Sigmoid colon (tissue), 6 donors: ENCODE measurements at regions not wholly inside any gene's neighbourhood (a gene's known extent, or its start where the extent isn't known, plus 50 kb on each side); places are given as distances from the start of the nearest gene placed in this dataset.
A peak's percentile ranks its signal among the peaks of the same experiment; 100 is the strongest.

Experiments used
- DNase-seq: peaks from one replicate; pipeline ENCODE4 v3.0.0-alpha.2; 2019
- H3K27ac ChIP-seq, 4 donors: fragments of 200-600 bp; sonication (generic); one replicate each; pipeline ENCODE4 v1.5.1; 2016 to 2019; ENCODE audit warnings: mild to moderate bottlenecking in 1 of 4
- H3K27me3 ChIP-seq, 3 donors: fragments of 200-600 bp; sonication (generic); one replicate each; pipeline ENCODE4 v1.5.1; 2019; ENCODE audit warnings: mild to moderate bottlenecking in 1 of 3
- H3K36me3 ChIP-seq, 4 donors: fragments of 200-600 bp; sonication (generic); one replicate each; pipeline ENCODE4 v1.5.1; 2016 to 2019
- H3K4me1 ChIP-seq, 4 donors: fragments of 200-600 bp; sonication (generic); one replicate each; pipeline ENCODE4 v1.5.1; 2017 to 2019
- H3K4me3 ChIP-seq, 4 donors: fragments of 200-600 bp; sonication (generic); one replicate each; pipeline ENCODE4 v1.5.1; 2017 to 2019; ENCODE audit warnings: mild to moderate bottlenecking in 2 of 4, moderate library complexity in 1 of 4
- H3K9me3 ChIP-seq, 4 donors: fragments of 200-600 bp in 3 of 4; sonication (generic) in 3 of 4; one replicate each; pipeline versions ENCODE4 v1.5.1 to v1.6.1; 2013 to 2019
- CTCF ChIP-seq, 4 experiments: fragments of 450-650 bp in 3 of 4; fragments of 200-600 bp in 1 of 4; IDR thresholded peaks; one replicate each; pipeline ENCODE4 v1.5.1; 2016 to 2019; ENCODE audit warnings: antibody characterized with exemption in 4 of 4, mild to moderate bottlenecking in 3 of 4, moderate library complexity in 2 of 4
- EP300 ChIP-seq, 4 donors: sonication (generic); formaldehyde crosslinking; IDR thresholded peaks; one replicate each; pipeline ENCODE4 v1.6.1; 2017; ENCODE audit warnings: antibody characterized with exemption in 4 of 4
- POLR2A ChIP-seq, 2 donors: fragments of 450-650 bp; IDR thresholded peaks; one replicate each; pipeline ENCODE4 v1.6.1; 2016; ENCODE audit warnings: antibody characterized with exemption in 2 of 2, mild to moderate bottlenecking in 2 of 2, moderate library complexity in 2 of 2
- POLR2AphosphoS5 ChIP-seq, 4 donors: sonication (generic); formaldehyde crosslinking; IDR thresholded peaks; one replicate each; pipeline ENCODE4 v1.6.1; 2017; ENCODE audit warnings: antibody characterized with exemption in 4 of 4
- WGBS, 2 donors: extraction: QIAGEN DNeasy Blood & Tissue Kit; methylation state at CpG; one replicate each; pipeline ENCODE4 v1.1.7; 2013; 5-methylcytosine and 5-hydroxymethylcytosine counted together
- intact Hi-C: fragments of 100-400 bp; cut with DNase I; formaldehyde crosslinking; loops from one replicate; pipeline ENCODE4 v1.15.1; 2023
- donor health status: healthy with polysubstance abuse.
- donor health status: healthy.

GRCh38 chr14:100435459-100435858, 112.3 kb downstream of the SLC25A47 start:
- 65 to 84% methylated on average over 3 of the region's 3 CpGs for WGBS, 2 donors
- H3K36me3 ChIP-seq, result no peaks in the 10 kb centered on the region
- H3K4me3 ChIP-seq, result no peak overlapping the region
- no peaks in the 10 kb centered on the region for H3K27me3 ChIP-seq
- TF ChIP-seq EP300 (IDR thresholded peaks at IDR 0.05) (no peak), POLR2A (IDR thresholded peaks at IDR 0.05) (no peak), CTCF (IDR thresholded peaks at IDR 0.05) (no peak), POLR2AphosphoS5 (IDR thresholded peaks at IDR 0.05) (no peak)
- no peak for DNase-seq
- H3K4me1 ChIP-seq, result peaks cover 0 to 18% (median 14%) of the 10 kb centered on the region in 4 donors
- H3K9me3 ChIP-seq, result no peaks in the 10 kb centered on the region
- H3K27ac ChIP-seq, result no peak overlapping the region
- intact Hi-C loops, result no loop called here

- H3K4me1 ChIP-seq, result peaks cover 0 to 25% (median 20%) of the 10 kb centered on the region in 4 donors
- no peaks in the 10 kb centered on the region for H3K9me3 ChIP-seq
- DNase-seq, result peak; percentile 38
- intact Hi-C loops, result no loop called here
- 70 to 87% methylated on average over 7 of the region's 7 CpGs for WGBS, 2 donors
- no peak for TF ChIP-seq CTCF (IDR thresholded peaks at IDR 0.05)
- no peak for TF ChIP-seq POLR2A (IDR thresholded peaks at IDR 0.05)
- TF ChIP-seq EP300 (IDR thresholded peaks at IDR 0.05), result no peak
- TF ChIP-seq POLR2AphosphoS5 (IDR thresholded peaks at IDR 0.05), result no peak
- H3K4me3 ChIP-seq, result no peak overlapping the region
- H3K27me3 ChIP-seq, result no peaks in the 10 kb centered on the region
- no peak overlapping the region for H3K27ac ChIP-seq
- no peaks in the 10 kb centered on the region for H3K36me3 ChIP-seq
These were observed 113.7 kb downstream of the SLC25A47 start for GRCh38 chr14:100436745-100437406.

GRCh38 chr14:100438271-100438670, 115.1 kb downstream of the SLC25A47 start:
- no peaks in the 10 kb centered on the region for H3K9me3 ChIP-seq
- 26 to 65% methylated on average over 5 of the region's 5 CpGs for WGBS, 2 donors
- no peaks in the 10 kb centered on the region for H3K27me3 ChIP-seq
- peaks cover 0 to 29% (median 21%) of the 10 kb centered on the region in 4 donors for H3K4me1 ChIP-seq
- no peak overlapping the region for H3K27ac ChIP-seq
- no peak overlapping the region for H3K4me3 ChIP-seq
- no peak for DNase-seq
- no peaks in the 10 kb centered on the region for H3K36me3 ChIP-seq
- TF ChIP-seq EP300 (IDR thresholded peaks at IDR 0.05) (no peak), POLR2AphosphoS5 (IDR thresholded peaks at IDR 0.05) (no peak), CTCF (IDR thresholded peaks at IDR 0.05) (no peak), POLR2A (IDR thresholded peaks at IDR 0.05) (no peak)
- intact Hi-C loops, result no loop called here

- peaks cover 0 to 35% (median 21%) of the 10 kb centered on the region in 4 donors for H3K4me1 ChIP-seq
- H3K27ac ChIP-seq, result no peak overlapping the region
- DNase-seq, result peak; percentile 48
- WGBS, 2 donors, result 14 to 53% methylated on average over 10 of the region's 10 CpGs
- no peaks in the 10 kb centered on the region for H3K9me3 ChIP-seq
- intact Hi-C loops, result no loop called here
- H3K36me3 ChIP-seq, result no peaks in the 10 kb centered on the region
- no peak for TF ChIP-seq CTCF (IDR thresholded peaks at IDR 0.05)
- TF ChIP-seq EP300 (IDR thresholded peaks at IDR 0.05), result no peak
- no peak for TF ChIP-seq POLR2A (IDR thresholded peaks at IDR 0.05)
- no peak for TF ChIP-seq POLR2AphosphoS5 (IDR thresholded peaks at IDR 0.05)
- H3K27me3 ChIP-seq, result no peaks in the 10 kb centered on the region
- H3K4me3 ChIP-seq, result no peak overlapping the region
These were observed 115.8 kb downstream of the SLC25A47 start for GRCh38 chr14:100438678-100439592.
